ENCODE measurements at regions not wholly inside any gene's neighbourhood (a gene's known extent, or its start where the extent isn't known, plus 50 kb on each side); places are given as distances from the start of the nearest gene placed in this dataset.

- Histone ChIP-seq H3K36me3 (ENCODE audit: control insufficient read depth in 2 of 2, insufficient read depth in 2 of 2, low read length in 1 of 2) (no peaks in the 10 kb centered on the region; a peak in 1 of 4 replicates), H3K9me3 (replicated peaks; ENCODE audit: control insufficient read depth, insufficient read depth, low read length) (no peaks in the 10 kb centered on the region), H3K27ac (ENCODE audit: control insufficient read depth, insufficient read depth) (peak overlapping the region; percentile 94), H3K4me1 (ENCODE audit: control insufficient read depth, insufficient read depth, low read length) (peaks cover 70% of the 10 kb centered on the region), H3K27me3 (replicated peaks in 1 of 2; ENCODE audit: control insufficient read depth in 2 of 2, insufficient read depth in 2 of 2, low read length in 1 of 2) (no peaks in the 10 kb centered on the region), H3K4me2 (ENCODE audit: control insufficient read depth, insufficient read depth) (peak overlapping the region; percentile 83), H2AFZ (ENCODE audit: control insufficient read depth, low read depth, low read length) (no peak overlapping the region), H3K9ac (ENCODE audit: control insufficient read depth, insufficient read depth, low read length) (peak overlapping the region; percentile 92), H3K79me2 (ENCODE audit: control insufficient read depth, insufficient read depth, low read length) (peaks cover 57% of the 10 kb centered on the region), H3K4me3 (peak overlapping the region; percentile 75), H4K20me1 (ENCODE audit: control insufficient read depth, insufficient read depth) (no peaks in the 10 kb centered on the region)
- WGBS (ENCODE audit: insufficient coverage, insufficient replicate concordance, low lambda C conversion rate, missing lambda C conversion rate): 17% methylated on average over 16 of the region's 16 CpGs
- ChIA-PET CTCF (interaction anchor here (1.2 to 10.6 kb wide), 11 partner anchors 16 to 223 kb away, joined by 3 to 105 read pairs (median 6); no protein-coding TSS in a partner anchor), SMC1A (ENCODE audit: uncharacterized antibody, unreplicated experiment) (interaction anchor here (0.9 to 17.6 kb wide), 13 partner anchors 15 to 222 kb away, joined by 3 to 325 read pairs (median 32); no protein-coding TSS in a partner anchor), RAD21 (ENCODE audit: unreplicated experiment) (interaction anchor here (0.9 to 14.3 kb wide), 8 partner anchors 16 to 221 kb away, joined by 6 to 323 read pairs (median 103); no protein-coding TSS in a partner anchor), POLR2A (interaction anchor here (1.0 to 13.5 kb wide), 8 partner anchors 14 to 270 kb away, joined by 3 to 213 read pairs (median 84); no protein-coding TSS in a partner anchor)
- intact Hi-C loops (cut with micrococcal nuclease; ENCODE audit: unreplicated experiment): loop anchor here (1.0 to 5.0 kb wide), 10 partner anchors 14 to 220 kb away; partner anchors contain the start of gene IRF2
- DNase-seq (ENCODE audit: low read depth, low spot score): peak; percentile 94
- in situ Hi-C loops (cut with MboI): no loop called here
- BruUV-seq (replicated peaks): TSS peak; percentile 73
- peak; percentile 70 for ATAC-seq
- peak; percentile 91 for FAIRE-seq
- TF ChIP-seq ZNF384 (IDR thresholded peaks at IDR 0.05; ENCODE audit: borderline replicate concordance, low read depth, low read length) (no peak), ATF3 (IDR thresholded peaks at IDR 0.05; ENCODE audit: borderline replicate concordance, extremely low read depth, low read depth, low read length) (no peak), HDAC2 (IDR thresholded peaks at IDR 0.05) (no peak), POU2F2 (IDR thresholded peaks at IDR 0.05; ENCODE audit: borderline replicate concordance, low read depth, low read length) (peak; percentile 92), ZNF687 (IDR thresholded peaks at IDR 0.05) (peak; percentile 98), POLR2A (IDR thresholded peaks at IDR 0.05; ENCODE audit: low read depth, low read length) (peak; percentile 69), RAD51 (IDR thresholded peaks at IDR 0.05) (peak; percentile 9; the same call in 1 of the 2 replicates), HSF1 (IDR thresholded peaks at IDR 0.05; ENCODE audit: low read depth, low read length) (no peak)
- TF ChIP-seq, protein P1, sequence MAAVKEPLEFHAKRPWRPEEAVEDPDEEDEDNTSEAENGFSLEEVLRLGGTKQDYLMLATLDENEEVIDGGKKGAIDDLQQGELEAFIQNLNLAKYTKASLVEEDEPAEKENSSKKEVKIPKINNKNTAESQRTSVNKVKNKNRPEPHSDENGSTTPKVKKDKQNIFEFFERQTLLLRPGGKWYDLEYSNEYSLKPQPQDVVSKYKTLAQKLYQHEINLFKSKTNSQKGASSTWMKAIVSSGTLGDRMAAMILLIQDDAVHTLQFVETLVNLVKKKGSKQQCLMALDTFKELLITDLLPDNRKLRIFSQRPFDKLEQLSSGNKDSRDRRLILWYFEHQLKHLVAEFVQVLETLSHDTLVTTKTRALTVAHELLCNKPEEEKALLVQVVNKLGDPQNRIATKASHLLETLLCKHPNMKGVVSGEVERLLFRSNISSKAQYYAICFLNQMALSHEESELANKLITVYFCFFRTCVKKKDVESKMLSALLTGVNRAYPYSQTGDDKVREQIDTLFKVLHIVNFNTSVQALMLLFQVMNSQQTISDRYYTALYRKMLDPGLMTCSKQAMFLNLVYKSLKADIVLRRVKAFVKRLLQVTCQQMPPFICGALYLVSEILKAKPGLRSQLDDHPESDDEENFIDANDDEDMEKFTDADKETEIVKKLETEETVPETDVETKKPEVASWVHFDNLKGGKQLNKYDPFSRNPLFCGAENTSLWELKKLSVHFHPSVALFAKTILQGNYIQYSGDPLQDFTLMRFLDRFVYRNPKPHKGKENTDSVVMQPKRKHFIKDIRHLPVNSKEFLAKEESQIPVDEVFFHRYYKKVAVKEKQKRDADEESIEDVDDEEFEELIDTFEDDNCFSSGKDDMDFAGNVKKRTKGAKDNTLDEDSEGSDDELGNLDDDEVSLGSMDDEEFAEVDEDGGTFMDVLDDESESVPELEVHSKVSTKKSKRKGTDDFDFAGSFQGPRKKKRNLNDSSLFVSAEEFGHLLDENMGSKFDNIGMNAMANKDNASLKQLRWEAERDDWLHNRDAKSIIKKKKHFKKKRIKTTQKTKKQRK (IDR thresholded peaks at IDR 0.05; ENCODE audit: low read depth, low read length): no peak
These were observed 96.3 kb upstream of the ENPP6 start for GRCh38 chr4:184313702-184314659.
